Prostate gland (tissue), 2 donors: ENCODE measurements at regions not wholly inside any gene's neighbourhood (a gene's known extent, or its start where the extent isn't known, plus 50 kb on each side); places are given as distances from the start of the nearest gene placed in this dataset.

Experiments
- DNase-seq: peaks from one replicate; pipeline ENCODE4 v3.0.0-alpha.2; 2019; ENCODE audit warnings: low spot score
- H3K27ac ChIP-seq, 2 donors: fragments of 200-600 bp; sonication (generic); 2 replicates each; pipeline ENCODE4 v1.5.1; 2017 to 2019
- H3K27me3 ChIP-seq: fragments of 200-600 bp; sonication (generic); replicated peaks from 2 replicates; pipeline ENCODE4 v1.5.1; 2019; ENCODE audit not compliant: insufficient read depth
- H3K36me3 ChIP-seq, 2 donors: fragments of 200-600 bp; sonication (generic); 1 replicate in 1 of 2; 2 replicates in 1 of 2; pipeline versions ENCODE4 v1.5.1 to v1.8.1; 2017 to 2019
- H3K4me1 ChIP-seq: fragments of 200-600 bp; sonication (generic); replicated peaks from 2 replicates; pipeline ENCODE4 v1.5.1; 2019
- H3K4me3 ChIP-seq, 2 donors: fragments of 200-600 bp; sonication (generic); 2 replicates each; pipeline ENCODE4 v1.5.1; 2017 to 2019
- H3K9me3 ChIP-seq: fragments of 200-600 bp; sonication (generic); 2 replicates; pipeline ENCODE4 v1.5.1; 2017
- CTCF ChIP-seq, 4 experiments: fragments of 200-600 bp in 2 of 4; fragments of 450-650 bp in 2 of 4; sonication (generic) in 2 of 4; IDR thresholded peaks; 1 replicate in 3 of 4; 2 replicates in 1 of 4; pipeline ENCODE4 v1.5.1; 2016 to 2019; ENCODE audit warnings: antibody characterized with exemption in 4 of 4, mild to moderate bottlenecking in 2 of 4, moderate library complexity in 2 of 4
- POLR2A ChIP-seq: fragments of 450-650 bp; IDR thresholded peaks from one replicate; pipeline ENCODE4 v1.6.1; 2016; ENCODE audit warnings: antibody characterized with exemption, mild to moderate bottlenecking
- POLR2AphosphoS5 ChIP-seq: sonication (generic); formaldehyde crosslinking; IDR thresholded peaks from one replicate; pipeline ENCODE4 v1.6.1; 2017; ENCODE audit warnings: antibody characterized with exemption
- WGBS: methylation state at CpG from one replicate; pipeline ENCODE4 v1.1.5; 2018; 5-methylcytosine and 5-hydroxymethylcytosine counted together
- intact Hi-C: fragments of 100-400 bp; cut with DNase I; formaldehyde crosslinking; loops from one replicate; pipeline ENCODE4 v1.14.2; 2022

GRCh38 chr20:63095718-63096654 lies 89.2 kb upstream of the BHLHE23 start:
- intact Hi-C loops = no loop called here
- TF ChIP-seq POLR2A = no peak
- TF ChIP-seq CTCF (IDR thresholded peaks at IDR 0.05) = no peak
- no peak for TF ChIP-seq POLR2AphosphoS5
- no peak for DNase-seq
- Histone ChIP-seq H3K9me3 (no peaks in the 10 kb centered on the region), H3K4me3 (no peak overlapping the region), H3K36me3 (no peaks in the 10 kb centered on the region), H3K27ac (no peak overlapping the region), H3K27me3 (peaks cover 24% of the 10 kb centered on the region), H3K4me1 (no peaks in the 10 kb centered on the region)
- 63% methylated on average over 21 of the region's 21 CpGs for WGBS

- H3K27ac ChIP-seq = no peak overlapping the region
- H3K4me3 ChIP-seq = no peak overlapping the region
- no peaks in the 10 kb centered on the region for H3K36me3 ChIP-seq
- 82% methylated on average over 22 of the region's 22 CpGs for WGBS
- H3K4me1 ChIP-seq = no peaks in the 10 kb centered on the region
- TF ChIP-seq CTCF (IDR thresholded peaks at IDR 0.05) (no peak), POLR2AphosphoS5 (no peak), POLR2A (no peak)
- H3K27me3 ChIP-seq = peaks cover 19% of the 10 kb centered on the region
- H3K9me3 ChIP-seq = no peaks in the 10 kb centered on the region
- no peak for DNase-seq
- intact Hi-C loops = no loop called here
Measured at GRCh38 chr20:63094767-63095499, 88.2 kb upstream of the BHLHE23 start.

GRCh38 chr20:63093966-63094766 lies 87.4 kb upstream of the BHLHE23 start:
- peaks cover 13% of the 10 kb centered on the region for H3K27me3 ChIP-seq
- no peak overlapping the region for H3K4me3 ChIP-seq
- H3K27ac ChIP-seq = no peak overlapping the region
- WGBS = 59% methylated on average over 23 of the region's 37 CpGs
- H3K9me3 ChIP-seq = no peaks in the 10 kb centered on the region
- H3K36me3 ChIP-seq = no peaks in the 10 kb centered on the region
- intact Hi-C loops = no loop called here
- DNase-seq = no peak
- no peak for TF ChIP-seq POLR2A
- no peaks in the 10 kb centered on the region for H3K4me1 ChIP-seq

GRCh38 chr20:63092660-63093215 lies 86.0 kb upstream of the BHLHE23 start:
- no peak for TF ChIP-seq POLR2A
- no peak for TF ChIP-seq CTCF (IDR thresholded peaks at IDR 0.05)
- TF ChIP-seq POLR2AphosphoS5 = no peak
- DNase-seq = no peak
- no peak overlapping the region for H3K27ac ChIP-seq
- no peaks in the 10 kb centered on the region for H3K36me3 ChIP-seq
- no peak overlapping the region for H3K4me3 ChIP-seq
- H3K4me1 ChIP-seq = no peaks in the 10 kb centered on the region
- no peaks in the 10 kb centered on the region for H3K9me3 ChIP-seq
- peaks cover 10% of the 10 kb centered on the region for H3K27me3 ChIP-seq
- WGBS = 63% methylated on average over 25 of the region's 25 CpGs
- intact Hi-C loops = no loop called here
